HG02588 (cell line): ENCODE measurements at regions not wholly inside any gene's neighbourhood (a gene's known extent, or its start where the extent isn't known, plus 50 kb on each side); places are given as distances from the start of the nearest gene placed in this dataset.
"Not testable (repeated sequence)": the region's sequence is repeated elsewhere in the genome, so short reads cannot be mapped to it uniquely, and the experiment has no call there.

Experiments
- ATAC-seq: cut with Tn5 transposase; IDR thresholded peaks from one replicate; pipeline ENCODE4 v1.9.1; 2021; ENCODE audit warnings: mild to moderate bottlenecking, moderate library complexity; ENCODE audit not compliant: unreplicated experiment

DNA sequence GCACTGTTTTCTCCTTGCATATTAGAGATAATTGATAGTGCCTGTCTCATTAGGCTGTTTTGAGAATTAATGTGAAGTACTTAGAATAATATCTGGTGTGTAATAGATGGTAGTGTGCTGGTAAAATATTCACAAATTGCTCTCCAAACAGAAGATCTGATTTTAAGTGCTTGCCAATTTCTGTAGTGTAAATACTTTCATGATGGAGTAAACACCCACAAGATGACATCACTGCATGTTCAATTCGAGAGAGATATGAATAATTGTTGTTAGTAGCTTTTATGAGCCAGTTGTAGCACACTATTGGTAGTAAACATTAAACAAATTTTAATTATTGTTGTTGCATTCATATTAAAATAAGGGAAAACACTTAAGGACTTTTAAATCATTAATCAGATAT, 392.3 kb upstream of the RIOK2 start:
- no peak for ATAC-seq

DNA sequence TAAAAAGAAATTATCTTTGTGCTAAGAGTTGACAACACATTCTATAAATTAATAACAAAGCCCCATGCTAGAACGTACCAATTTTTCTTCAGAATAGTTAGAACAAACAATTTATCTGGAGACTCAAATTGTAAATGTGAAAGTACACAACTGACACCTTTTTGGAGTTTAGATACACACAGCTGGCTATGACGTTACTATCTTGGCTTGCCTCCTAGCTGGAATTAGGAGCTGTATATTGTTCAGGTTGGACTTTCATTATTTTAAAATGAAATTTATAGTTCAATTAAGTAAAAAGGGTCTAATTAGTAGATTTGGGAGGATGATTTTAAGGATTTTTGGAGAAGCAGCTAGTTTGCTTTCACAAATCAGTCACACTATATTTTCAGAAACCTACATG, 393.9 kb upstream of the RIOK2 start:
- no peak for ATAC-seq

DNA sequence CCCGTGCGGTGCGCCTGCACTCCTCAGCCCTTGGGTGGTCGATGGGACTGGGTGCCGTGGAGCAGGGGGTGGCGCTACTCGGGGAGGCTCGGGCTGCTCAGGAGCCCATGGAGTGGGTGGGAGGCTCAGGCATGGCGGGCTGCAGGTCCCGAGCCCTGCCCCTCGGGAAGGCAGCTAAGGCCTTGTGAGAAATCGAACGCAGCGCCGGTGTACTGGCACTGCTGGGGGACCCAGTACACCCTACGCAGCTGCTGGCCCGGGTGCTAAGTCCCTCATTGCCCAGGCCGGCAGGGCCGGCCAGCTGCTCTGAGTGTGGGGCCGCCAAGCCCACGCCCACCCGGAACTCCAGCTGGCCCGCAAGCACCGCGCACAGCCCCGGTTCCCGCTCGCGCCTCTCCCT, 396.9 kb upstream of the RIOK2 start:
- not testable (repeated sequence) for ATAC-seq

DNA sequence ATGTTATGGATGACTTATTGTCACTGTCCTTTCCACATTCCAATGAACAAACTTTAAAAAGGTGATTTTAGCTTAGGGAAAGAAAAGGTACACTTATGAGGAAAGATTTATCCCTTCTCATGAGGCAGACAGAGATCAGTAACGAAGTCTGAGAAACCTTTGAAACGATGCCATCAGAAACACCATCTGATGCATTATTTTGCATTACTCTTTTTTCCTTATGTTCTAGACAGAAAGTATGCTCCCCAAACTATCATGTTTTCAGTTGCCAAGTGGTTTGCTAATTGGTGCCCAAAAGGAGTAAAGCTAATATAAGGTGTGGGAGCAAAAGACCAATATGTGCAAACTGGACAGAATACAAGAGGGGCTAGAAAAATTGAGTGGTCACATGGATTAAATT, 397.7 kb upstream of the RIOK2 start:
- ATAC-seq = no peak

DNA sequence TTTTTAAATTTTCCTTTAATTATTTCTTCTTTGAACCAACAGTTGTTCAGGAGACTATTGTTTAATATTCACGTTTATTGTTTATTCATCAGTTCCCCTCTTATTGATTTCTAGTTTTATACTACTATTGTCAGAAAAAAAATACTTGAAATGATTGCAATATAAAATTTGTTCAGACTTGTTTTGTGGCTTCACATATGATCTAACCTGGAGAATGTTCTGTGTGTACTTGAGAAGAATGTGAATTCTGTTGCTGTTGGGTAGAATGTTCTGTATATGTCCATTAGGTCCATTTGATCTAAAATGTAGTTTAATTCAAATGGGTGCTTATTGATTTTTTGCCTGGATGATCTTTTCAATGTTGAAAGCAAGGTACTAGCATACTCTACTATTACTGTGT, 408.7 kb upstream of the RIOK2 start:
- ATAC-seq = no peak

DNA sequence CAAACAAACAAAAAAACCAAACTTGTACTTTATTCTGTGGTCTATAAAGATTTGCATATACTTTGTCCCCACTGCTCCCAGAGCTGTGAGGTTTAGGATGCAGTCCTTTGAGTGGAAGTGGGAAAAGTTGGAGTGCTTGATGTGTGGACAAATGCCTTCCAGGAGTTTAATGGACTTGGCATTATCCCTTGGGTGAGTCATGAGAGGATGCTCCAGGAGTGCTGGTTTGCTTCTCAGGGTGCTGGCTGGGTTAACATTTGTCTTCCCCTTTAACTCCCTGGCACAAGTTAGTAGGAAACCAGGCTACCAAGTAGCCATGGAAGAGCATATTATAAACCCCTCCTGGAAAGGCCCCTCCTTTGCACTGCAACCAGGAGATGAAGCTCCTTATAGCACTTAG, 417.4 kb upstream of the RIOK2 start:
- ATAC-seq = no peak

DNA sequence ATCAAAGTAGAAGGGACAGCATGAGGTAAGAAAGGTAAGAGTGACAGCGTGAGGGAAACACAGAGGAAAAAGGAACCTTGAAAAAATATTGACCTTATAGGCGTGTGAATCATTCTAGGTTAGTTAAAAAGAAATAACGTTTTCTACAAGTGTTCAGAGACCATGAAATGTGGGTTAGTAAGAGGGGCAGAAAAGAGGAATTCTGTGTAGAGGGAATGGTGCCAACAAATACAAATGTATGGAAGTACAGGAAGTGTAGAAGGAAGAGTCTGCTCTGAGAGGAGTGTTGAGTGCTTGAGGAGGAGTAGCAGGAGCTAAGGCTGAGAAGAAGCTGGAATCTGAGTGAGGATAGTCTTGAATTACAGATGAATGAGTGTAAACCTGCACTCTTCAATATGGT, 418.6 kb upstream of the RIOK2 start:
- no peak for ATAC-seq

DNA sequence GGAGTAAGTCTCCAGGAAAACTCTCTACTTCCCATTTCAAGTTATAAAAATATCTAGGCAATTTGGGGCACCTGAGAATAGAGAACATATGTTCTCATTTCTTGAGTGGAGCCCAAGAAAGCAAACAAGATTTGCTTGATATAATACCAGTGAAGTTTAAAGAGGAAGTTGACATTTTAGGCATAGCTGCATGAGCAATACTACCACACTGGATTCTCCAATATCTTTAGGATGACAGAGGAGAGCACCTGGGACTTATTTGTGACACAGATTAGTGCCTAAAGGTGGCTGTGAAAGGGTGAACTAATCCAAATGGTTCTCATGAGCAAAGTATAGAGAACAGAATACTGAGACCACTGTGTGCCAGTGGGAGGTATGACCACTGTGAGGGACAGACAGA, 423.5 kb upstream of the RIOK2 start:
- no peak for ATAC-seq

DNA sequence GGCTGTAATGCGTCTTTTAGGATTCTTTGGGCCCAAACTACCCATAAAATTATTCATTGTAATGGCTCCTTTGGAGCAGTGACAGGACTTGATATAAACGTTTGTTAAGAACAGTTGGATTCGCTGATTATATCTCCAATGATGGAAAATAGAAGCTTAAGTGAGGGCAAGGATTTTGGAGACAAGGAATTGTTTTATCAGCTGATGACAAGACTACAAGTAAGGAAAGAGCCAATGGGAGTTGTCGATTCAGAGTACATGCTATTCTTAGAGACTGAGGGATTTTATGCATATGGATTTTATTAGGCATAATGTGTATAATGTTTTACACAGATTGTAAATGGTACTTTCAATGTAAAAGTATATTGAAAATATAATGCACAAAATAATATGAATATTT, 425.5 kb upstream of the RIOK2 start:
- ATAC-seq = no peak

DNA sequence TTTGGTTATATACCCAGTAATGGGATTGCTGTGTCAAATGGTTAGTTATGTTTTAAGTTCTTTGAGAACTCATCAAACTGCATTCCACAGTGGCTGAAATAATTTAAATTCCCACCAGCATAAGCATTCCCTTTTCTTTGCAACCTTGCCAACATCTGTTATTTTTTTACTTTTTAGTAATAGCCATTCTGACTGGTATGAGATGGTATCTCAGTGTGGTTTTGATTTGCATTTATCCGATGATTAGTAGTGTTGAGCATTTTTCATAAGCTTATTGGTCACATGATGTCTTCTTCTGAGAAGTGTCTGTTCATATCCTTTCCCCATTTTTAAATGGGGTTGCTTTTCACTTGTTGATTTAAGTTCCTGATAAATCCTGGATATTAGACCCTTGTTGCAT, 435.7 kb upstream of the RIOK2 start:
- no peak for ATAC-seq

DNA sequence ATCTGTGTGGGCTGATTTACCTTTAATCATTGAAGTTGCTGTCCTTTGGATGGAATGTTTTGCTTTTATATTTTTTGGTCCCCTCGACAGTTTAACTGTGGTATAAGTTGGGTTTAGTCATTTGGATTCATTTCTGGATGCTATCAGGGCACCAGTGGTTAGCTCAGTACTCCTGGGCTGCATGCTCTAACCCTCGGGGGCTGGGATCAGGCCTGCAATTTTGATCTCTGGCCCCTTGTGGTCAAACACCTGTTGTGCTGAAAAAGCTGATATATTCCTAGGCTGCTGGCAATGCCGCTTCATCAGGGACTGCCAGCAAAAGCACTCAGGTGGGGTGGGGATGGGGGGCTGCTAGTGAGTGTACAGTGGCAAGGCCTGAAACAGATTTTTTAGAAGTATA, 440.4 kb upstream of the RIOK2 start:
- ATAC-seq = no peak

DNA sequence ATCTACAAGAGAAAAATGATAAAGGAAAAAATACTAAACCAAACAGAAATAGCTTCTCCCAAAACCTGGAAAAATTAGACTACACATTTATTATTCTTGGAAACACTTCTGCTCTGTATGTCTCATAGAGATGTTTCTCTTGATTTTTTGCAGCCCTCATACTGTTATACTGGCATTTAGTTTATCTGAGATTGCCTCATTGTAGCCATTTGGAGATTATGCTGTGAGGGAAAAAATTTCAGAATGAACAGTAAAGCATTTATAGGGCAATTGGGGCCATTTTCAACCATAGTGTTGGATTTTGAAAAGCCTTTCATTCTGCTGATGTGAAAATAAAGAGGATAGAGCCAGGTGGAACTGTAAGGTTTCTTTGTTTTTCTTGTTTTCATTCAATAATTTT, 441.8 kb upstream of the RIOK2 start:
- no peak for ATAC-seq

DNA sequence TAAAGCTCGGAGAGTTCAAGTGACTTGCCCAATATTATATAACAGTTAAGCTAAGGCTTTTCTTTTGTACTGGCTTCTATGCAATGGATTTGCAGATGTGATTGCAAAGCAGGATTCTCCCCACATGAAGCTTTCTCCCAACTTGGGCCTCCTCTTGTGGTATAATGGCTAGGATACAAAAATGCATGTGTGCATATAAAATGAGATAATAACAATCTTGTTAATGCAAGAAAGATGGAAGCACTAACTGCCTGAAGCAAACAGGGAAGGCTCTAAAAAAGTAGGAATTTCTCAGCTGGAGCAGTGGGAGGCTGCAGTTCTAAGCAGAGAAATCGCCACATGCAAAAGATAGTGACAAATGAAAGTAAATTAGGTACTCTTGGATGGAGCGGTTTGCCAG, 444.2 kb upstream of the RIOK2 start:
- no peak for ATAC-seq

DNA sequence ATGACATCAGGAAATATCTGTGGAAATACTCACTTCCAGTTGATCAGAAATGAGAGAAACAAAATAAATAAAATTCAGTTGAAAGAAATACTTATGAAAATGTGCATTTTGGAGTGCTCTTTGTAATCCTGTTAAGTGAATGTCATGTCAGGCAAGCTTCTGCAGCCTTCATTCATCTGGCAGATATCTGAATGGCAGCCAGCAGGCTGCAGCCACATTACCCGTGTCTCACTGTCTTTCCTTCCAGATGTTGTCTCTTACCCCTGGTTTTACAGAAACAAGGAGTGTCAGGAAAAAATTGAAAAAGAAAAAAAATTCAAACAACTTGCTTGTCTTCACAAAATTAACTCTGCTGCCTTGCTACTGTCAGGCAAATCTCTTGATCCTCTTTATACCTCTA, 445.0 kb upstream of the RIOK2 start:
- no peak for ATAC-seq

DNA sequence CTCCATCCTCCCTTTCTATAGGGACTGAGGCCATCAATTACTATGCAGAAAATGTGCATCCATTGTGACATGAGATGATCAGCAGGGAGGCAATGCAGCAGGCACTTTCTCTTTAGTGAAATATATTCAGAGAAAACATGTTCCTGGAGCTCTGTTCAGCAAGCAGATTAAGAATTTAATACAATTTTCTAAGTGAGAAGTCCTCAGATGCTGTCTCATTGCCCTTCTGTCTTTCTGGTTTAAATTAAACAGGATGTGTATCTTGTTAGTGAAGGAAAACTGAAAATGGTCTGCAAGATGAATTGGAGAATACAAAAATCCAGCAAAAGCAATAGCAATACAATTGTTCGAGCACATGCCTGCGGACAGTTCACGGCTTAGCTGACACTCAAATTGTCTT, 445.8 kb upstream of the RIOK2 start:
- no peak for ATAC-seq

DNA sequence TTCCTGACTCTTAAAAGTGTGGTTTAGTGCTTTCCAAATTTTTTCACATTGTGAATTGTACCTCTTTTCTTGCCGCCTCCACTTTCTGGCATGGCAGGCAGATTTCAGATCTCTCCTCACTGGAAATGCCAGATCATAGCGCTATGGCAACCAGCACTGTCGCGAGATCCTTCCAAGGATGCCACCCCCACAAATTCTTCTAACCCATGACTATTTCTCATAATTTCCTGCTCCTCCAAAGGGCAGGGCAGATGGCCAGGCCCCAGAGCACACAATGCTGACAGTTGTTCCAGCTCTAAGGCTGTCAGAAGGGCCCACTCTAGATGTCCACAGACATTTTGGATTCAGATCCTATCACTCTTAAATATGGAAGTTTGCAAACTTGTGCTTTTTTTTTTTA, 446.2 kb upstream of the RIOK2 start:
- ATAC-seq = no peak

DNA sequence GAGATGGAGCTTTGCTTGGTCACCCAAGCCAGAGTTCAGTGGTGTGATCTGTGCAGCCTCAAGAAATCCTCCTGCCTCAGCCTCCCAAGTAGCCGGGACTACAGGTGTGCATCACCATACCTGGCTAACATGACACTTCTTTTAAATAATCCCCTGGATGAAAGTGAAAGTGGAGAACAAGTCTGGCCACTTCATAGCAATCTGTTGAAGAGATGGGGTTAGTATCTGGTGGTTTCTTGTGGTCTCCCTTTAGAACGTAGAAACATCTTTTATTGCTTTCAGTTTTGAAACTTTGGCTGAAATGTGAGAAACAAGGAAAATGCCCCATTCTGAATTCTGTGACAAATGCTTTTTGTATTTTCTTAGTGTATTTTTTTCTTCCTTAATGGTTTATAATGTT, 452.5 kb upstream of the RIOK2 start:
- ATAC-seq = no peak

DNA sequence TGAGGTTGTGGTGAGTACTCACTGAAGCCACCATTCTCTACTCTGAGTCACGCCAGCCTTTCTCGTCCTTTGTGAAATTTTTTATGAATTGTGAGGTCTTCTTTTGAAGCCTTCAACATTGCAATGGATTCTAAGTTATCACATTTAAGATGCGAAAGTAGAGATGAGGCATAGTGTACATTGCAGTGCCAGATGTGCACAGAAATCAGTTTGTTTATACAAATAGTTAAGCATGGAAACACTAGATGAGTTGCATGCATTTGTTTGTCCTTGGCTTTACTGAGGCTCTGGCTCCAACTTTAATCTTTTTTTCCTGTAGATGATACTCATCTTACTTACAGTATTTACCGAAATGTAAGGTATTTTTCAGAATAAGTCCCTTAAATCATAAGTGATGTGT, 453.7 kb upstream of the RIOK2 start:
- ATAC-seq = no peak

DNA sequence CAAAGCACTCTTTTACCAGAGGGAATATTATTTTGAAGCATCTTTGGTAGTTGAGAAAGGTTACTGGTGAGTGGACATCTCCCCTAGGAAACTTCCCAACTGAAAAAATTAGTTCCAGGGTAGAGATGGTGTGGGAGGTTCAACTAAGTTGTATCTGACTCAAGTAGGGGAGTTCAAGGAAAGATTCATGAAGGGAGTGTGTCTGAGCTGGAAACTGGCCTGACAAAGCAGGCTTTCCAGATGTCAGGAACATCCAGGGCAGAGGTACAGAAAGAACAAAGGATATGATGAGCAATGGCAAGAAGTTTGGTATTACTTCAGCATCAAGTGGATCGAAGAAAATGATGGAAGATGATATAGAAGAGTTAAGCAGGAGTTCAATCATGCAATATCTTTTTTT, 458.0 kb upstream of the RIOK2 start:
- ATAC-seq = no peak

DNA sequence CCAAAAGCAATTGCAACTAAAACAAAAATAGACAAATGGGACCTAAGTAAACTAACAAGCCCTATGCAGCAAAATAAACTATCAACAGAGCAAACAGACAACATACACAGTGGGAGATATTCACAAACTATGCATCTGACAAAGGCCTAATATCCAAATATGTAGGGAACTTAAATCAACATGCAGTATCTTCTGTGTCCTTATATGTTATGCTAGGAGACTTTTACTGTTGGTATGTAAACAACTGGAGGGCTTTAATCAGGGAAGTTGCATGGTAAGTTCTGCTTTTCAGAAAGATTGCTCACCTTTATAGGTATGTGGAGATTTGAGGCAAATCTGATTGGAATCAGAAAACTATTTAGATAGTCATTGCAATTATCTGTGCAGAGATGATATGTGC, 461.2 kb upstream of the RIOK2 start:
- no peak for ATAC-seq

DNA sequence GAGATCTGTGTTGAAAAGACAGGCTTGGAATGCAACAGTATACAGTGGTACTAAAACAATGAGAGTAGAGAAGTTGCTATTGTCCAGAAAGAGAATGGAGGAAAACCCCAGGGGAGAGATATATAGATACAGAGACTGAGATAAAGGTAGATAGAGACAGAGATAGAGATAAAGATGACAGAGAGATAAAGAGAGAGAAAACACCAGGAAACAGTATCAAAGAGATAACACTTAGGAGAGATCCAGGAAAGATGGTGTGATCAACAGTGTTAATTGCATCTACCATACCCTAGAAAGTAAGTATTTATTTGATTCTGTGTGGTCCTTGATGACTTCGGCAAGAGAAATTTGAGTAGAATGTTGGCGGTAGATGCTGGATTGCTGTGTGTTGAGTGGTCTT, 461.8 kb upstream of the RIOK2 start:
- no peak for ATAC-seq

DNA sequence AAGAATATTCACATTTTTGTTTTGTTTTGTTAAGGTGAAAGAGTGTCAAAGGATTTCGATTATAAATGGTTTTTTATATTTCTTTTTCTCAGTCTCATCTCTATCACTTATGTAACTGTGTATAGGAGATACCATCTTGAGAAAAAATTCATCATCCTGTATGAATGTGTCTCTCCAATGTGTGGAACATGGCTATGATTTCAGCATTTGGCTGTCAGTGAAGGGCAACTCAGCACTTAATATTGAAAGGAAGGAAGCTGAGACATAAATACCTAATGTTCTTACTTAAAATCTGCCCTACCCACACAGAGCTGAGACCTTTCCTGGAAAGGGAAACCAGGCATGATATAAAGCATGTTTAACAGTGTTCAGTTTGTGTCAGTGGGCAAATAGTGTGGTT, 474.2 kb upstream of the RIOK2 start:
- ATAC-seq = no peak

DNA sequence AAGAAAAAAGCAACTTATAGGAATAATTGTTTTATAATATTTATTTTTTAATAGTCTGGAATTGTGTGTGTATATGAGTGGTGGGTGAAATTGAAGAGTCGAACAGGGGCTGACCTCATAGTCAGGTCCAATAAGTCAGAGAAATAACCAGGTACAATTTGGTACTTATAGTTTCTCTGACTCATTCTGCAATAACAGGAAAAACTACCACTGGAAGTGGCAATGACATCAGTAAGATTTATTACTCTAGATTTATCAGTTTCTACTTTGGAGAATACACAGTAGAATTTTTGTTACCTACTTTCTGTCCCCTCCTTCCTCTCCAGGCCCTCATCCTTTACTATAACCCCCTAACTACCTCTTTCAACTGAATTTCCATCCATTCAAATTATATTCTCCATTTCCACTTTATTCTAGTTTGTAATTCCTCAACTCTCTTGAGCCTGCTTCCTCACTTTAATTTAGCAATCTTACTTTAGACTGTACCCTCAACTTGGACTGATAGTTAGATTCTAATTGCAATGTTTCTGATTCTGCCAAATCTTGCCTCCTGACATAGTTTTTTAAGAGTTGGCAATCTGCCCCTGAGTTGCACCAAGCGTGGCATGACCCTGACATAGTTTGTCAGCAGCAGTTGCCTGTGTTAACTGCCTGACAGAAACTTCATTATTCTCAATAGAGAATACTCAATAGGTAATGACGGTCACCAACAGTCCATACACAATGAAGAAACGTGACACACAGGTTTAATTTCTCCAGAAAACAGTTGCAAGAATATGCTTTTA, 475.3 kb upstream of the RIOK2 start:
- ATAC-seq = no peak
